Stimulated activated effector memory CD8-positive, alpha-beta T cell treated with anti-CD3 and anti-CD28 coated beads, Interleukin-12 subunit alpha, Interleukin-12 subunit beta, amount 100 ng/mL, for 72 hours (primary cell): ENCODE measurements at regions not wholly inside any gene's neighbourhood (a gene's known extent, or its start where the extent isn't known, plus 50 kb on each side); places are given as distances from the start of the nearest gene placed in this dataset.
A peak's percentile ranks its signal among the peaks of the same experiment; 100 is the strongest.

Experiments used
- ATAC-seq: fragments of 150-1000 bp; cut with Tn5 transposase; 2 replicates; pipeline ENCODE4 v1.10.0; 2021
- DNase-seq, 2 donors: peaks; one replicate each; pipeline ENCODE4 v3.0.0; 2021 to 2022; ENCODE audit warnings: low spot score in 2 of 2
- H3K27ac Mint-ChIP-seq: one replicate; pipeline ENCODE4 v1.8.0; 2022; ENCODE audit warnings: mild to moderate bottlenecking, mixed read lengths
- H3K36me3 Mint-ChIP-seq: one replicate; pipeline ENCODE4 v1.8.0; 2022; ENCODE audit warnings: mild to moderate bottlenecking, mixed read lengths
- H3K4me1 Mint-ChIP-seq: one replicate; pipeline ENCODE4 v1.8.0; 2022; ENCODE audit warnings: mixed read lengths
- H3K4me3 Mint-ChIP-seq: one replicate; pipeline ENCODE4 v1.8.0; 2022; ENCODE audit warnings: mild to moderate bottlenecking, mixed read lengths
- H3K9me3 Mint-ChIP-seq: one replicate; pipeline ENCODE4 v1.8.0; 2022; ENCODE audit warnings: mixed read lengths

GRCh38 chr2:46824611-46825010 lies 91.0 kb downstream of the MCFD2 start:
- Mint-ChIP-seq H3K4me1 (no peaks in the 10 kb centered on the region), H3K4me3 (no peak overlapping the region), H3K36me3 (no peaks in the 10 kb centered on the region), H3K9me3 (no peaks in the 10 kb centered on the region), H3K27ac (no peak overlapping the region)
- ATAC-seq (no peak), DNase-seq (no peak)

- no peaks in the 10 kb centered on the region for H3K36me3 Mint-ChIP-seq
- no peaks in the 10 kb centered on the region for H3K4me1 Mint-ChIP-seq
- no peak for DNase-seq
- ATAC-seq: no peak
- no peak overlapping the region for H3K27ac Mint-ChIP-seq
- no peaks in the 10 kb centered on the region for H3K9me3 Mint-ChIP-seq
- no peak overlapping the region for H3K4me3 Mint-ChIP-seq
These were observed 94.0 kb downstream of the MCFD2 start for GRCh38 chr2:46821600-46821999.

GRCh38 chr2:46818819-46819218 lies 96.8 kb downstream of the MCFD2 start:
- Mint-ChIP-seq H3K27ac (no peak overlapping the region), H3K4me3 (no peak overlapping the region), H3K4me1 (no peaks in the 10 kb centered on the region), H3K9me3 (no peaks in the 10 kb centered on the region), H3K36me3 (no peaks in the 10 kb centered on the region)
- ATAC-seq: no peak
- DNase-seq: no peak

GRCh38 chr2:46818141-46818621 lies 97.4 kb downstream of the MCFD2 start:
- no peak for ATAC-seq
- Mint-ChIP-seq H3K4me3 (no peak overlapping the region), H3K27ac (no peak overlapping the region)

GRCh38 chr2:46816846-46817726 lies 98.5 kb downstream of the MCFD2 start:
- Mint-ChIP-seq H3K27ac (no peak overlapping the region), H3K9me3 (no peaks in the 10 kb centered on the region), H3K4me3 (no peak overlapping the region), H3K36me3 (no peaks in the 10 kb centered on the region), H3K4me1 (no peaks in the 10 kb centered on the region)
- DNase-seq: no peak
- ATAC-seq: no peak

More at GRCh38 chr2:46818141-46818621, 97.4 kb downstream of the MCFD2 start:
- no peak for DNase-seq
- Mint-ChIP-seq H3K9me3 (no peaks in the 10 kb centered on the region), H3K4me1 (no peaks in the 10 kb centered on the region), H3K36me3 (no peaks in the 10 kb centered on the region)

- Mint-ChIP-seq H3K27ac (no peak overlapping the region), H3K9me3 (no peaks in the 10 kb centered on the region), H3K4me1 (no peaks in the 10 kb centered on the region), H3K36me3 (no peaks in the 10 kb centered on the region), H3K4me3 (no peak overlapping the region)
- no peak for ATAC-seq
- no peak for DNase-seq
These were observed 99.3 kb downstream of the MCFD2 start for GRCh38 chr2:46816151-46816845.

GRCh38 chr2:46815121-46815802 lies 100.3 kb downstream of the MCFD2 start:
- H3K36me3 Mint-ChIP-seq: no peaks in the 10 kb centered on the region
- no peaks in the 10 kb centered on the region for H3K9me3 Mint-ChIP-seq
- ATAC-seq (no peak), DNase-seq (no peak)
- no peak overlapping the region for H3K4me3 Mint-ChIP-seq
- no peaks in the 10 kb centered on the region for H3K4me1 Mint-ChIP-seq
- no peak overlapping the region for H3K27ac Mint-ChIP-seq

GRCh38 chr2:46814160-46814961 lies 101.2 kb downstream of the MCFD2 start:
- no peak for ATAC-seq
- Mint-ChIP-seq H3K4me3 (no peak overlapping the region), H3K27ac (no peak overlapping the region), H3K4me1 (no peaks in the 10 kb centered on the region), H3K36me3 (no peaks in the 10 kb centered on the region), H3K9me3 (no peaks in the 10 kb centered on the region)
- DNase-seq: no peak

- DNase-seq: peak in 1 of 2 donors; percentile 3
- no peaks in the 10 kb centered on the region for H3K9me3 Mint-ChIP-seq
- H3K36me3 Mint-ChIP-seq: no peaks in the 10 kb centered on the region
- H3K27ac Mint-ChIP-seq: no peak overlapping the region
- ATAC-seq: no peak
- H3K4me3 Mint-ChIP-seq: no peak overlapping the region
- H3K4me1 Mint-ChIP-seq: no peaks in the 10 kb centered on the region
These were observed 101.9 kb downstream of the MCFD2 start for GRCh38 chr2:46813680-46814079.

GRCh38 chr2:46813020-46813415 lies 102.6 kb downstream of the MCFD2 start:
- H3K27ac Mint-ChIP-seq: no peak overlapping the region
- H3K4me1 Mint-ChIP-seq: no peaks in the 10 kb centered on the region
- H3K36me3 Mint-ChIP-seq: no peaks in the 10 kb centered on the region
- H3K4me3 Mint-ChIP-seq: no peak overlapping the region
- ATAC-seq (no peak), DNase-seq (peak in 1 of 2 donors; percentile 37)
- H3K9me3 Mint-ChIP-seq: no peaks in the 10 kb centered on the region
